GM18511 (cell line): ENCODE measurements at regions not wholly inside any gene's neighbourhood (a gene's known extent, or its start where the extent isn't known, plus 50 kb on each side); places are given as distances from the start of the nearest gene placed in this dataset.

ENCODE experiments used
- ATAC-seq: cut with Tn5 transposase; IDR thresholded peaks from one replicate; pipeline ENCODE4 v1.9.1; 2021; ENCODE audit warnings: mild to moderate bottlenecking, moderate library complexity; ENCODE audit not compliant: unreplicated experiment

DNA sequence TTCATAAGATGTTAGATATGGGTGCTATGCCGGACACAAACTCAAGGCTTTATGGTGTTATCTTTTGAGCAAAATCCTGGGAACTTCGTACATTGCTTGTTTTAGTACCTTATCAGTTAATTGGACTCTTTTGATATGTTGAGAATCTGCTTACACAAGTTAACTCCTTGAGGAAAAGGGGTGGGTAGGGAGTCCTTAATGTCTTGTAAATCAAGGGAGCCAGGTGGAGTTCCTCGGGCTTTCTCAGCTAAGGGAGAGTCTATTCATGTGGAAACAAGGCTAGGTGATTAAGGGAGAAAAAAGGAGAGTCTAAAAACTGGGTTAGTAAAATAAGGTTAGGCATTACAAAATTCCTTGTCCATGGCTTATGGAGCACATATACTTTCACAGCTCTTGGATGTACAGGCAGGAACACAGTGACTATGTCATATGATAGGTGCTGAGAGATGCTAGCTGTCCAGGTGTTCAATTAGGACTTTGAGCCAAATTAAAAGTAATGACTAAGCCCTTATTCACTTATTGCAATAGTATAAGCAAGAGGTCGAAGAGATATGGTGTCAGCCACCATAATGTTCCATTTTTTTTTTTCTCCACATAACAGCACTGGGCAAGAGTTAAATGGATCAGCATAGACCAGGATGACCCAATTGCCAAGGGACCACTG, 59.5 kb upstream of the DYNAP start:
- ATAC-seq = no peak

DNA sequence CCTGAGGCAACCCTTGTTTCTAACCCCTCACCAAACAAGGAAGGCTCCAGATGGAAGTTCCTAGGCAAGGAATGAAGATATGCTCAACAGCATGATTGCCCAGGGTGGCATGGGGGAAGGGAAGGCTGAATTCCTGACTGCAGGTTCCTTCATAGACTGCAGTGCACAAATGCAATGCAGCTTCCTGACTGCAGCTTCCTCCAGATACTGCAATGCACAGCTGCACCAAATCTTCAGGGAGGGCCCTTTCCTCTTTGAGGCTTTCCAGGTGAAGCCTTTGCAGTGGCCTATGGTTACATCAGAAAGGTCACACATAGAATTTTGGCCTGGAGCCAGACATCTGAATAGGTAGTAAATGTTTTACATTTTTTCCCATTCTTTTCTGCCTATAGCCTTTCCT, 58.8 kb upstream of the DYNAP start:
- no peak for ATAC-seq

DNA sequence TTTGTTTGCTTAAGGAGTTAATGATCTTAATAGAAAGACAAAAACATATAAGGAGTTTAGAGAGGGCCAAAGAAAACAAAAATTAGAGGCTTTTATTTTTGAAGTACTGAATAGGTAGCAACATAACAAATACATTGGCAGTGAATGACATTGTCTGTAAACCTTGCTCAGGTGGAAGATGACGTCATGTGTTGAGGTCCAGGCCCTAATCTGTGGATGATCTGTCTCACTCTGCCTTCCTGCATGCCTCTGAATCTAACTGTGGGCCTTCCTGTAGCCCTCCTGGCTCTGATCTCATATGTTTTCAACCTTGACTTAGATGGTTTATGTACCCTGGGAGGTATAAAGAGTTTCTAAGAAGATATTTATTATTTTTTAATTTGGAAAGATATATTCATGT, 58.1 kb upstream of the DYNAP start:
- no peak for ATAC-seq
